NOMO-1 treated with dmso at 0.1 percent for 144 hours (cell line): ENCODE measurements at regions not wholly inside any gene's neighbourhood (a gene's known extent, or its start where the extent isn't known, plus 50 kb on each side); places are given as distances from the start of the nearest gene placed in this dataset.

Experiments used
- DNase-seq: peaks from one replicate; lab custom pipeline; 2025; ENCODE audit not compliant: unreplicated experiment; lab: John Stamatoyannopoulos, UW

GRCh38 chr15:95226835-95227234, 995.5 kb downstream of the MCTP2 start:
- no peak for DNase-seq

- peak; percentile 50 for DNase-seq
These were observed 995.9 kb downstream of the MCTP2 start for GRCh38 chr15:95227235-95227634.

GRCh38 chr15:95228856-95229555, 997.6 kb downstream of the MCTP2 start:
- no peak for DNase-seq

GRCh38 chr15:95235033-95235432, 1003.7 kb downstream of the MCTP2 start:
- DNase-seq = no peak

- DNase-seq = no peak
These were observed 1016.0 kb downstream of the MCTP2 start for GRCh38 chr15:95247071-95247984.

- no peak for DNase-seq
These were observed 1018.2 kb downstream of the MCTP2 start for GRCh38 chr15:95249524-95249923.

GRCh38 chr15:95252404-95252803, 1021.0 kb downstream of the MCTP2 start:
- no peak for DNase-seq

GRCh38 chr15:95254263-95254662, 1022.9 kb downstream of the MCTP2 start:
- no peak for DNase-seq

- peak; percentile 11 for DNase-seq
These were observed 1028.2 kb downstream of the MCTP2 start for GRCh38 chr15:95259513-95259912.

GRCh38 chr15:95259965-95260364, 1028.6 kb downstream of the MCTP2 start:
- DNase-seq = no peak

- DNase-seq = no peak
These were observed 1029.5 kb downstream of the MCTP2 start for GRCh38 chr15:95260856-95261255.

- DNase-seq = no peak
These were observed 1030.2 kb downstream of the MCTP2 start for GRCh38 chr15:95261546-95261945.

- no peak for DNase-seq
These were observed 1030.6 kb downstream of the MCTP2 start for GRCh38 chr15:95261968-95262367.

GRCh38 chr15:95262866-95263564, 1031.7 kb downstream of the MCTP2 start:
- DNase-seq = no peak

GRCh38 chr15:95263751-95264150, 1032.4 kb downstream of the MCTP2 start:
- no peak for DNase-seq

- no peak for DNase-seq
These were observed 1034.1 kb downstream of the MCTP2 start for GRCh38 chr15:95265419-95265997.

GRCh38 chr15:95266451-95267061, 1035.2 kb downstream of the MCTP2 start:
- DNase-seq = no peak

- DNase-seq = no peak
These were observed 1036.1 kb downstream of the MCTP2 start for GRCh38 chr15:95267481-95267880.

GRCh38 chr15:95269242-95270183, 1038.2 kb downstream of the MCTP2 start:
- DNase-seq = no peak

- no peak for DNase-seq
These were observed 1042.7 kb downstream of the MCTP2 start for GRCh38 chr15:95274101-95274500.
